ENCODE measurements at regions not wholly inside any gene's neighbourhood (a gene's known extent, or its start where the extent isn't known, plus 50 kb on each side); places are given as distances from the start of the nearest gene placed in this dataset.

DNA sequence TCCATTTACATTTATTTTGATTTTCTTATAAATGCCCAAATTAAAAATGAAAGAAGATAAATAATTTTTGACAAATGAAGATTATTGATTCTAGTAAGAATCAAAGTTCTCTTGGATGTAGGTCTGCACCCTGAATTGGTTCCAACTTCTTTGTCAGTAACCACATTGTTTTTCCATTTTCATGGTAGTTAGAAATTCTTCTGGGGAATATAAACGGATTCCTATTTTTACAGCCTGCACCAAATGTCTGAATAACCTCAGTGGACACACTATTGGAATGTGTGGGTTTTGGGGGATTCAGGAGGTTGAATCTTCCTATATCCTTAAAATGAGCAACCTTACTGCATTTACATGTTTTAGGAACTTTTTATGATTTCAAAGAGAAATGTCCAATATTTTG is 1085.3 kb upstream of the MAP3K7 start:
- TF ChIP-seq POLR2AphosphoS5 (IDR thresholded peaks at IDR 0.05; ENCODE audit: low read depth, low read length) (no peak), POLR2A (IDR thresholded peaks at IDR 0.05; ENCODE audit: low read depth, low read length) (no peak), TAF1 (IDR thresholded peaks at IDR 0.05; ENCODE audit: borderline replicate concordance, low read depth, low read length) (no peak)
